ENCODE measurements at regions not wholly inside any gene's neighbourhood (a gene's known extent, or its start where the extent isn't known, plus 50 kb on each side); places are given as distances from the start of the nearest gene placed in this dataset.
"Not testable (repeated sequence)": the region's sequence is repeated elsewhere in the genome, so short reads cannot be mapped to it uniquely, and the experiment has no call there.

- DNase-seq, result no peak
These were observed 160.0 kb downstream of the OSR1 start for GRCh38 chr2:19198381-19198780.

DNA sequence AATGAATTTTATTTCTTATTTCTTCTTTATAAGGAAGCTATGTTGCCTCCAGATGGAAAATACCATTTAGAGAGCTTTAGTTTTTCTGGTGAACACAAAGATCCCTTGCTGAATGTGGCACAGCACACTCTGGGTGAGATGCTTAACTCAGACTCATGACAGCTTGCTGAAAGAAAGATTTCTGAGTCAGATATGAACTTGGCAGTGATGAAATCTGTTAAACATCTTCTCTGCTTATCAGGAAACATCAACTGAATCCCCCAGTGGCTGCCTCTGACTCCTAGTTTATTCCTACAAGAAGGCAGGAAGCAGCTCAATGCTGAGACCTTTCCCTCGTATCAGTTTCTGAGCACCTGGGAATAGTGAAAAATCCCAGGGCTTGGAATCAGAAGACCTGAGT, 162.8 kb downstream of the OSR1 start:
- DNase-seq, result no peak

- no peak for DNase-seq
These were observed 169.0 kb downstream of the OSR1 start for GRCh38 chr2:19189391-19189790.

GRCh38 chr2:19187323-19188020, 171.0 kb downstream of the OSR1 start:
- no peak for DNase-seq

- DNase-seq, result no peak
These were observed 173.3 kb downstream of the OSR1 start for GRCh38 chr2:19185086-19185485.

GRCh38 chr2:19178175-19178574, 180.2 kb downstream of the OSR1 start:
- no peak for DNase-seq

GRCh38 chr2:19176977-19177376, 181.4 kb downstream of the OSR1 start:
- no peak for DNase-seq

GRCh38 chr2:19176172-19176852, 182.1 kb downstream of the OSR1 start:
- no peak for DNase-seq

- no peak for DNase-seq
These were observed 184.2 kb downstream of the OSR1 start for GRCh38 chr2:19174176-19174575.

DNA sequence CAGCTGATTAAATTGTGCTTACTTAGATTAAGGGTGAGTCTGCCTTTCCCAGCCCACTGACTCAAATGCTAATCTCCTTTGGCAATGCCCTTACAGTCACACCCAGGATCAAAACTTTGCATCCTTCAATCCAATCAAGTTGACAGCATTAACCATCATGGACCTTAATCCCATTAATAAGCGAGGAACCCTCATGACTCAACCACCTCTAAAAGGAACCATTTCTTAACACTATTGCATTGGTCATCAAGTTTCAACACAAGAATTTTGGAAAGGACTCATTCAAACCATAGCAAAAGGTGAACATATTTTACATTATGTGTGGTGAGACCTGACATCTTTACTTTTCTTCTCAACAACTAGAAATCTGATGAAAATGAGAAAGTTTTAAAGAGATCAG, 187.0 kb downstream of the OSR1 start:
- no peak for DNase-seq

GRCh38 chr2:19169134-19169768, 189.2 kb downstream of the OSR1 start:
- no peak for DNase-seq

DNA sequence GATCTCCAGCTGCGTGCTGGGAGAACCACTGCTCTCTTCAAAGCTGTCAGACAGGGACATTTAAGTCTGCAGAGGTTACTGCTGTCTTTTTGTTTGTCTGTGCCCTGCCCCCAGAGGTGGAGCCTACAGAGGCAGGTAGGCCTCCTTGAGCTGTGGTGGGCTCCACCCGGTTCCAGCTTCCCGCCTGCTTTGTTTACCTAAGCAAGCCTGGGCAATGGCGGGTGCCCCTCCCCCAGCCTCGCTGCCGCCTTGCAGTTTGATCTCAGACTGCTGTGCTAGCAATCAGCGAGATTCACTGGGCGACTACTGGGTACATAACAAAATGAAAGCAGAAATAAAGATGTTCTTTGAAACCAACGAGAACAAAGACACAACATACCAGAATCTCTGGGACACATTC, 194.3 kb downstream of the OSR1 start:
- not testable (repeated sequence) for DNase-seq

- DNase-seq, result no peak
These were observed 199.5 kb downstream of the OSR1 start for GRCh38 chr2:19158896-19159295.

GRCh38 chr2:19158211-19158610, 200.2 kb downstream of the OSR1 start:
- DNase-seq, result no peak

GRCh38 chr2:19156646-19157045, 201.8 kb downstream of the OSR1 start:
- no peak for DNase-seq

DNA sequence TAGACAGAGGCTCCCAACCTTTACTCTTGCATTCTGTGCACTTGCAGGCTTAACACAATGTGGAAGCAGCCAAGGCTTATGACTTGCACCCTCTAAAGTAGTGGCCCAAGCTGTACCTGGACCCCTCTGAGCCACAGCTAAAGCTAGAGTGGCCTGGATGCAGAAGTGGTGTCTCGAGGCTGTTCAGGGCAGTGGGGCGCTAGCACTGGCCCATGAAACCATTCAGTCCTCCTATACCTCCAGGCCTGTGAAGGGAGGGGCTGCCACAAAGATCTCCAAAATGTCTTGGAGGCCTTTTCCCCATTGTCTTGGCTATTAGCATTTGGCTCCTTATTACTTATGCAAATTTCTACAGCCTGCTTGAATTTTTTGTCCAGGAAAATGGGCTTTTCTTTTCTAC, 207.7 kb downstream of the OSR1 start:
- DNase-seq, result no peak

GRCh38 chr2:19146867-19147266, 211.6 kb downstream of the OSR1 start:
- DNase-seq, result no peak

- DNase-seq, result no peak
These were observed 217.0 kb downstream of the OSR1 start for GRCh38 chr2:19141234-19142004.

DNA sequence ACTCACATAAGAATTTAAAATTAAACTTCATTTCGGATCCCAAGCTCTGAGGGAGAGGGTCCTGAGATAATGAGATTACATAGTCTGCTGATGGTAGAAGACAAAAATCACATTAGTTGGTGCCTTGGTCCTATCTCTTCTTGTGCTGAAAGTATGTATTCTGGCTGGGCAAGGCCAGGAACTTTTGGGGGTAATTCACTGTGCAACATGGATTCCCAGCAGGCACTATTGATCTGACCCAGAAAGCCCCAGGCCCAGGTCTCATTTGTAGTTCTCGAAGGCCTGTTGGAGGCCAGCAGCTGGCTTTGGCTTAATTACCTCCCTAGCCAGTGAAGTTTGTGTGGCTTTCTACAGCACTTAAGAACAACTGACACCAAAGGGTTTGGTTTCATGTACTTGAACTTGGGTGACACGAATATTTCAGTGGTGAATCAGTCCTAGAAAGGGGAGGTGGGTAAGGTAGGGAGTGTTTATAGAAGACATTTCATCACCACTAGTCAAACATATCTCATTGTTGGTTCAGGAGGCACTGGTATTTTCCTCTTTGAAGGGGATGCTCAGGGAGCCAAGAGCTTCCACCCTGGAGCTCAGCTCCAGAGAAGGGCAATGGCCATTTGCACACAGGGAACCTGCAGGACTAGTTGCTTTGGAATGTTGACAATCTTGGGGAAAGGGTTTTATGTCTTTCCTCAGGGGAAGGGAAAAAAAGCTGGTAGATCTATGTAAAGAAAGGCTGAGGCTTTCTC, 217.8 kb downstream of the OSR1 start:
- DNase-seq, result no peak

- DNase-seq, result no peak
These were observed 219.0 kb downstream of the OSR1 start for GRCh38 chr2:19139386-19139785.

- no peak for DNase-seq
These were observed 220.1 kb downstream of the OSR1 start for GRCh38 chr2:19138264-19138825.

DNA sequence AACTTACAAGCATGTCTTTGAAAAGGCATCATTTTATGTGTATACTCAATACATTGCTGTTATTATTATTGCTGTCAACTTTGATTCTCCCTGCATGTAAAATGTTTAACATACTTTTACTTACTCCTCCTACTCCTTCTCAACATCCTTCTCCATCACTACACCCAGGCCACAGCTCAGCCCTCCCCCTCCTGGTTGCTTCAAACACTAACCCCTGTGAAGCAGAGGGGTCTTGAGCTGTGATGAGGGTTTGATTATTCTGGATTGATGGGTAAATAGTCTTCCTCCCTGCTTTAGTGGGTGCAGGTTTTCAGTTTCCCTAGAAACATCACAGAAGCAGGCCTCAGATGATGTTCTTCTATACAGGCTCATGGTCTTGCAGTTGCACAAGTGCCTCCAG, 221.0 kb downstream of the OSR1 start:
- DNase-seq, result no peak

Data from MV-4-11 (cell line).